OCI-LY3 (cell line): ENCODE measurements at regions not wholly inside any gene's neighbourhood (a gene's known extent, or its start where the extent isn't known, plus 50 kb on each side); places are given as distances from the start of the nearest gene placed in this dataset.

Experiments used
- H2AFZ ChIP-seq: fragments of 200-600, 300-600 bp; shearing (Covaris generic); 2 replicates; pipeline ENCODE4 v1.6.0; 2014; ENCODE audit warnings: antibody characterized with exemption, low read depth, low read length
- H3K27ac ChIP-seq: fragments of 200-600, 300-600 bp; sonication (generic); 2 replicates; pipeline ENCODE4 v1.5.1; 2014; ENCODE audit warnings: mild to moderate bottlenecking, low read length, moderate library complexity, mixed read lengths
- H3K27me3 ChIP-seq: fragments of 200-600, 300-600 bp; sonication (generic); 2 replicates; pipeline ENCODE4 v1.6.1; 2014; ENCODE audit warnings: low read depth, low read length, mixed read lengths
- H3K36me3 ChIP-seq: fragments of 200-600, 300-600 bp; sonication (generic); replicated peaks from 2 replicates; pipeline ENCODE3; 2014; ENCODE audit warnings: low read depth, low read length, mixed read lengths
- H3K4me1 ChIP-seq: fragments of 300-600, 200-600 bp; sonication (generic); 2 replicates; pipeline ENCODE4 v1.6.1; 2014; ENCODE audit warnings: low read length, mixed read lengths
- H3K4me2 ChIP-seq: fragments of 200-600, 300-600 bp; sonication (generic); 2 replicates; pipeline ENCODE4 v1.6.1; 2014; ENCODE audit warnings: low read length, mixed read lengths
- H3K4me3 ChIP-seq: fragments of 300-600, 200-600 bp; sonication (generic); 2 replicates; pipeline ENCODE4 v1.5.1; 2014; ENCODE audit warnings: antibody characterized with exemption, mild to moderate bottlenecking, low read length, moderate library complexity
- H3K79me2 ChIP-seq: fragments of 300-600, 200-600 bp; shearing (Covaris generic); 2 replicates; pipeline ENCODE4 v1.6.1; 2014; ENCODE audit warnings: mild to moderate bottlenecking, low read length, mixed read lengths
- H3K9ac ChIP-seq: fragments of 300-600, 200-600 bp; shearing (Covaris generic); 2 replicates; pipeline ENCODE4 v1.6.0; 2014; ENCODE audit warnings: mild to moderate bottlenecking, low read length, moderate library complexity
- H3K9me3 ChIP-seq: fragments of 200-600, 300-600 bp; shearing (Covaris generic); 2 replicates; pipeline ENCODE4 v1.6.1; 2014; ENCODE audit warnings: low read length, mixed read lengths; ENCODE audit not compliant: insufficient read depth
- H4K20me1 ChIP-seq: fragments of 200-600, 300-600 bp; sonication (generic); 2 replicates; pipeline ENCODE4 v1.6.1; 2016; ENCODE audit warnings: low read length, mixed read lengths; ENCODE audit not compliant: insufficient read depth
- EZH2phosphoT487 ChIP-seq: fragments of 200-600 bp; shearing (Covaris generic); IDR thresholded peaks from 2 replicates; pipeline ENCODE4 v1.6.1; 2018; ENCODE audit warnings: antibody characterized with exemption, mixed run types, low read depth
- TF ChIP-seq, protein P1 (sequence below): fragments of 200-600, 300-600 bp; sonication (generic); IDR thresholded peaks from 2 replicates; pipeline ENCODE4 v1.5.1; 2014; ENCODE audit warnings: antibody characterized with exemption, low read length, low read depth

DNA sequence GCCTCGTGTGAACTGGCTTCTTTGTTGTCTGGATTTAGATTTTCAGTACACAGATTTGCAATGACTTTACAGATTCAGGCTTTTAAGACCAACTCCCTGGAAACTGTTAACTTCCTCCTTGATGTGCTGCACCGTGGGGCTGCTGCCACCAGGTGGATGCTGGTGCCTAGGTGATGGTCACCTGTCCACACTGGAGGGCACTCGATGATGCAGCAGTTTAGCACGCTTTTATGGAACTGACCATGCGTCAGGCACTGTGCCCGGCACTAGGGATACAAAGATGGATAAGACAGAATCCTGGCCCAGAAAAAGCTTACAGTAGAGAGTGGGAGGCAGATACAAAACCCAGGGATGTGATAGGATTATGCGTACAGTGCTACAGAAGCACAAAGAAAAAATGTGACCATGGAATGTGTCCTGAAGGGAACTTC, 180.7 kb downstream of the CEP135 start:
- Histone ChIP-seq H3K4me2 (no peak overlapping the region), H3K9me3 (no peaks in the 10 kb centered on the region), H3K9ac (no peak overlapping the region), H2AFZ (no peak overlapping the region), H3K79me2 (no peaks in the 10 kb centered on the region), H3K27me3 (no peaks in the 10 kb centered on the region), H3K4me1 (peaks cover 10% of the 10 kb centered on the region), H4K20me1 (no peaks in the 10 kb centered on the region), H3K27ac (no peak overlapping the region), H3K36me3 (no peaks in the 10 kb centered on the region), H3K4me3 (no peak overlapping the region)
- no peak for TF ChIP-seq EZH2phosphoT487
- TF ChIP-seq, protein P1, sequence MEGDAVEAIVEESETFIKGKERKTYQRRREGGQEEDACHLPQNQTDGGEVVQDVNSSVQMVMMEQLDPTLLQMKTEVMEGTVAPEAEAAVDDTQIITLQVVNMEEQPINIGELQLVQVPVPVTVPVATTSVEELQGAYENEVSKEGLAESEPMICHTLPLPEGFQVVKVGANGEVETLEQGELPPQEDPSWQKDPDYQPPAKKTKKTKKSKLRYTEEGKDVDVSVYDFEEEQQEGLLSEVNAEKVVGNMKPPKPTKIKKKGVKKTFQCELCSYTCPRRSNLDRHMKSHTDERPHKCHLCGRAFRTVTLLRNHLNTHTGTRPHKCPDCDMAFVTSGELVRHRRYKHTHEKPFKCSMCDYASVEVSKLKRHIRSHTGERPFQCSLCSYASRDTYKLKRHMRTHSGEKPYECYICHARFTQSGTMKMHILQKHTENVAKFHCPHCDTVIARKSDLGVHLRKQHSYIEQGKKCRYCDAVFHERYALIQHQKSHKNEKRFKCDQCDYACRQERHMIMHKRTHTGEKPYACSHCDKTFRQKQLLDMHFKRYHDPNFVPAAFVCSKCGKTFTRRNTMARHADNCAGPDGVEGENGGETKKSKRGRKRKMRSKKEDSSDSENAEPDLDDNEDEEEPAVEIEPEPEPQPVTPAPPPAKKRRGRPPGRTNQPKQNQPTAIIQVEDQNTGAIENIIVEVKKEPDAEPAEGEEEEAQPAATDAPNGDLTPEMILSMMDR: peak; percentile 73

GRCh38 chr4:56128213-56128612, 179.5 kb downstream of the CEP135 start:
- Histone ChIP-seq H3K9me3 (no peaks in the 10 kb centered on the region), H3K4me3 (no peak overlapping the region), H2AFZ (no peak overlapping the region), H3K4me2 (no peak overlapping the region), H3K27me3 (no peaks in the 10 kb centered on the region), H3K36me3 (no peaks in the 10 kb centered on the region), H3K27ac (no peak overlapping the region), H3K4me1 (peaks cover 10% of the 10 kb centered on the region), H3K9ac (no peak overlapping the region), H3K79me2 (no peaks in the 10 kb centered on the region), H4K20me1 (no peaks in the 10 kb centered on the region)
- no peak for TF ChIP-seq EZH2phosphoT487
- TF ChIP-seq, protein P1: no peak

DNA sequence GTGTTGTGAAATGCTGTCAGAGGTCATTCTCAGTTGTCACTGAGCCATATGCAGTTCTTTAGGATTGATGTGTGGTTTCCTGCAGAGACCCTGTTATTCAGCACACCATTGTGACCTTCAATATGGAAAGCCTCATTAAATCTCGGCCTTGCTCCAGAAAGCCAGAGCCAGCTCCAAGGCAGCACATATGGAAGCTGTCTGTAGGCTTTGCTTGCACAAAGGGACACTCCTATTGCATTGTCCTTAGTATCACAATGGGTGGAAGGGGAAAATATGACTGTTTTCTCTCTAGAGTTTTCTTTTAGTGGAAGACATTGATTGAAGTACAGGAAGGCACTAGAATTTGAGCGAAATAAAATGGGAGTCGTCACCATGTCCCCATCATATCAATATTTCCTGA, 179.0 kb downstream of the CEP135 start:
- Histone ChIP-seq H3K4me3 (no peak overlapping the region), H3K9me3 (no peaks in the 10 kb centered on the region), H3K4me2 (no peak overlapping the region), H3K79me2 (no peaks in the 10 kb centered on the region), H3K36me3 (no peaks in the 10 kb centered on the region), H3K27ac (no peak overlapping the region), H4K20me1 (no peaks in the 10 kb centered on the region), H3K27me3 (no peaks in the 10 kb centered on the region), H3K4me1 (peaks cover 10% of the 10 kb centered on the region), H3K9ac (no peak overlapping the region), H2AFZ (no peak overlapping the region)
- TF ChIP-seq, protein P1: no peak
- no peak for TF ChIP-seq EZH2phosphoT487

DNA sequence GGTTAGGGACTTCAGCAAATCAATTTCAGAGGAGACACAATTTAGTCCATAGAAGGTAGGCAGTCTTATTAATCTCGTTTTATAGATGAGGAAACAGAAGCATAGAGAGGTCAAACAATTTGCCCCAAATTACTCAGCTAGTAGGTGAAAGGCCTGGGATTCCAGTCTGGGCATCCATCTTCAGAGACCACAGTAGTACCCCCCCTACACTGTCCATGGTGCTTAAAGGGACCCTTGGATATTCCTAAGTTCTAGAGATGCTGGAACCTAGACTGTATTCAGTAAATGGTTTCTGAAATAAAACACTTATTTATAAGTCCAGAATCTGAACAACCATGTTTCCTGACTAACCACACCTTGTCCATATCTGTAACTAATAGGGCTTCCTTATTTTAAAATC, 174.8 kb downstream of the CEP135 start:
- H3K27me3 ChIP-seq: no peaks in the 10 kb centered on the region

More for the DNA sequence above, 174.8 kb downstream of the CEP135 start:
- H3K79me2 ChIP-seq: no peaks in the 10 kb centered on the region
- H3K4me2 ChIP-seq: no peak overlapping the region
- H2AFZ ChIP-seq: no peak overlapping the region
- no peak overlapping the region for H3K9ac ChIP-seq
- no peaks in the 10 kb centered on the region for H3K9me3 ChIP-seq
- H3K36me3 ChIP-seq: no peaks in the 10 kb centered on the region
- no peaks in the 10 kb centered on the region for H3K4me1 ChIP-seq
- H3K27ac ChIP-seq: no peak overlapping the region
- no peak overlapping the region for H3K4me3 ChIP-seq
- TF ChIP-seq, protein P1: no peak
- no peak for TF ChIP-seq EZH2phosphoT487
- H4K20me1 ChIP-seq: no peaks in the 10 kb centered on the region
